NT2/D1 (cell line): ENCODE measurements at regions not wholly inside any gene's neighbourhood (a gene's known extent, or its start where the extent isn't known, plus 50 kb on each side); places are given as distances from the start of the nearest gene placed in this dataset.

ENCODE experiments used
- DNase-seq: peaks from one replicate; pipeline ENCODE4 v3.0.0-alpha.2; 2011; ENCODE audit warnings: low read depth, low spot score
- H3K27me3 ChIP-seq: 2 replicates; pipeline ENCODE4 v1.6.0; 2011; ENCODE audit warnings: mild to moderate bottlenecking; ENCODE audit not compliant: insufficient read length, insufficient read depth
- H3K36me3 ChIP-seq: 2 replicates; pipeline ENCODE4 v1.6.1; 2011; ENCODE audit warnings: mild to moderate bottlenecking, low read length, mixed read lengths; ENCODE audit not compliant: insufficient read depth, insufficient read length
- H3K4me1 ChIP-seq: 2 replicates; pipeline ENCODE4 v1.5.1; 2011; ENCODE audit not compliant: insufficient read depth, insufficient read length
- H3K4me3 ChIP-seq: 2 replicates; pipeline ENCODE4 v1.5.1; 2011; ENCODE audit warnings: low read depth; ENCODE audit not compliant: insufficient read length
- H3K9ac ChIP-seq: 2 replicates; pipeline ENCODE4 v1.6.0; 2011; ENCODE audit warnings: low read depth; ENCODE audit not compliant: insufficient read length
- H3K9me3 ChIP-seq: 2 replicates; pipeline ENCODE4 v1.5.1; 2011; ENCODE audit warnings: mild to moderate bottlenecking, low read length; ENCODE audit not compliant: insufficient read depth
- SUZ12 ChIP-seq: IDR thresholded peaks from 2 replicates; pipeline ENCODE4 v1.6.1; 2011; ENCODE audit not compliant: insufficient read length, insufficient read depth; ENCODE audit errors: extremely low read depth
- YY1 ChIP-seq: IDR thresholded peaks from 2 replicates; pipeline ENCODE4 v1.6.1; 2011; ENCODE audit not compliant: insufficient read length, insufficient read depth
- ZNF274 ChIP-seq: IDR thresholded peaks from 2 replicates; pipeline ENCODE4 v1.6.1; 2011; ENCODE audit warnings: mild to moderate bottlenecking, low read depth, low read length

DNA sequence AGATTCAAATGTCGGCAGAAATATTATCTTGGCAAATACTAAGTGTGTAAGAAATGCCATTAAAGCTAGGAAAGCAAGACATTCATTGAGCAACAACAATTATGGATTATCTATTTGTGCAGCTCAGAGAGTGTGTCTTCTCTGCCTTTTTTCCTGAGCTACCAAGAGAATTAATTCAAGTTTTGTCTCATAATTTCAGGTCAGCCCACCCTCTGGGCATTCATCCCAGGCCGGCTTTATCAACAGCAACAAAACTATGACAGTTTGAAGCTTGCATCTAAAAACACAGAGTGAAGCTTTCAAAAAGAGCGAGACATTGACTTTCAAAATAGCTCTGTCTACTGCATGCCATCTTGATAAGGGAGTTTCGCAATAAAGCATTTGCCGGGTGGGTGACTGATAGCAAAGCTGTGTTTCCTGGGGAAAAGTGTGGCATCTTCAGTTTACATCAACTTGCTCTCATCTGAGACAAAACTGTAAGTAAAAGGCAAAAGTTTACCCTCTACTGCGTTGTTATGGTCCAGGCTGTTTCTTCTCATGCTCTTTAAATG is 182.4 kb downstream of the IRX1 start:
- no peak overlapping the region for H3K4me3 ChIP-seq
- no peak overlapping the region for H3K9ac ChIP-seq
- DNase-seq = no peak
- H3K4me1 ChIP-seq = no peaks in the 10 kb centered on the region
- no peaks in the 10 kb centered on the region for H3K9me3 ChIP-seq
- no peak for TF ChIP-seq YY1
- no peak for TF ChIP-seq SUZ12
- no peak for TF ChIP-seq ZNF274
- H3K36me3 ChIP-seq = no peaks in the 10 kb centered on the region
- H3K27me3 ChIP-seq = no peaks in the 10 kb centered on the region

GRCh38 chr5:3778945-3779344 is 183.3 kb downstream of the IRX1 start:
- no peak overlapping the region for H3K4me3 ChIP-seq
- no peaks in the 10 kb centered on the region for H3K36me3 ChIP-seq
- no peaks in the 10 kb centered on the region for H3K27me3 ChIP-seq
- H3K9ac ChIP-seq = no peak overlapping the region
- H3K9me3 ChIP-seq = no peaks in the 10 kb centered on the region
- TF ChIP-seq YY1 (no peak), ZNF274 (no peak), SUZ12 (no peak)
- DNase-seq = no peak
- no peaks in the 10 kb centered on the region for H3K4me1 ChIP-seq

- H3K9ac ChIP-seq = no peak overlapping the region
- no peaks in the 10 kb centered on the region for H3K27me3 ChIP-seq
- H3K4me1 ChIP-seq = no peaks in the 10 kb centered on the region
- no peak overlapping the region for H3K4me3 ChIP-seq
- no peaks in the 10 kb centered on the region for H3K36me3 ChIP-seq
- no peaks in the 10 kb centered on the region for H3K9me3 ChIP-seq
- no peak for TF ChIP-seq ZNF274
- TF ChIP-seq YY1 = no peak
- TF ChIP-seq SUZ12 = no peak
- no peak for DNase-seq
Observed at GRCh38 chr5:3780278-3780677, 184.6 kb downstream of the IRX1 start.

DNA sequence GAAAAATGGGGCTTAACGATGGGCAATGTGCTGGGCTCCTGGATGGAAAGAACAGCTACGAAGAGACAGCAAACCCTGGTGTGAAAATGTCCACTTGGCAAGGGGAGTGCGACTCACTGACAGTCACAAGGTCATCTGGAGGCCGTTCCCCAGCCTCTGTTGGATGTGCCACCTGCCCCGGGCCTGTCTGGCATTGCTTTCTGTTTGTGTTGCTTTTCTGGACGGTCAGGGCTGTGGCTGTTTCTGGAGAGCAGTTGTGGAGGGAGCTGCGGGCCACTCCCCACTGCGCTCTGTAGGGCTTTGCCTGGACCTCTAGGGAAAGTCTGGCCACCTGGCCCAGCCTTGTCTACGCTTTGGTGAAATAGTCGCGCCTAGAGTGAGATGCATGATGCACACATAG is 185.3 kb downstream of the IRX1 start:
- Histone ChIP-seq H3K36me3 (no peaks in the 10 kb centered on the region), H3K27me3 (no peaks in the 10 kb centered on the region), H3K4me3 (no peak overlapping the region), H3K9ac (no peak overlapping the region), H3K9me3 (no peaks in the 10 kb centered on the region), H3K4me1 (no peaks in the 10 kb centered on the region)
- DNase-seq = no peak
- TF ChIP-seq YY1 (no peak), SUZ12 (no peak), ZNF274 (no peak)

- no peak for TF ChIP-seq YY1
- TF ChIP-seq SUZ12 = no peak
- no peak for TF ChIP-seq ZNF274
Observed at GRCh38 chr5:3784854-3785253, 189.2 kb downstream of the IRX1 start.

DNA sequence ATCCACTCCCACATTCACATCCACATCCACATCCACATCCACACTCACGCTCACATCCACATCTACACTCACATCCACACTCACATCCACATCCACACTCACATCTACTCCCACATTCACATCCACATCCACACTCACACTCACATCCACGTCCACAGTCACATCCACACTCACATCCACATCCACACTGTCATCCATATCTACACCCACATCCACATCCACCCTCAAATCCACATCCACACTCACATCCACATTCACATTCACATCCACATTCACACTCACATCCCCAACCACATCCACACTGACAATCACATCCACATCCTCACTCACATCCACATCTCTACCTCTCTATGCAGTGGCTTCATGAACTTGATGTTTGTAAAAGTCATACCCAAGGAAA is 190.5 kb downstream of the IRX1 start:
- Histone ChIP-seq H3K36me3 (no peaks in the 10 kb centered on the region), H3K27me3 (no peaks in the 10 kb centered on the region), H3K4me3 (no peak overlapping the region), H3K4me1 (no peaks in the 10 kb centered on the region), H3K9ac (no peak overlapping the region), H3K9me3 (no peaks in the 10 kb centered on the region)
- no peak for DNase-seq
- no peak for TF ChIP-seq SUZ12

More at GRCh38 chr5:3784854-3785253, 189.2 kb downstream of the IRX1 start:
- Histone ChIP-seq H3K36me3 (no peaks in the 10 kb centered on the region), H3K4me1 (no peaks in the 10 kb centered on the region), H3K27me3 (no peaks in the 10 kb centered on the region), H3K9ac (no peak overlapping the region), H3K4me3 (no peak overlapping the region), H3K9me3 (no peaks in the 10 kb centered on the region)
- DNase-seq = no peak

DNA sequence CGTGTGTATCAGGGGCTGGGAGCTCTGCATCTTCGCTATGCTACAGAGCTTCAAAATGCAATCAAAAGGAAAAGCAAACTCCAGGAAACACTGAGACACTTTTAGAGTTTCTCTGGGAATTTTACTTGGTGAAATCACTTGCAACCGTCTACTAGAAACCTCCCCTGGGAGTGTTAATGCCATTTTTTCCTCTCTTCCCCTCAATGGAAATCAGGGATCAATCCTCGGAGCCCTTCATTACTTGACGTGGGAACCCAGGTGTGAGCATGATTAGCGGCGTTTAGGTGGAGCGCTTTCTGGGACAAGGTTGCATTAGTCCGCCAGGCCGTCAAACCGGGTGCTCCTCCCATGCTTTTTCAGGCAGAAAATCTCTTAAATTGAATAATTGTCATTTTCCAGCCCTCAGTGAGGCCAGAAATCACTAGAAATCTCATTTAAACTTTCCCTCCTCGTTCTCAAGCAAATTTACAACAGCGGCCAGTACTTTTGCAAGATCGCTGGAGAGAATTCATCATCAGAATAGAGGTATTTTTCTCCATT is 191.3 kb downstream of the IRX1 start:
- Histone ChIP-seq H3K27me3 (no peaks in the 10 kb centered on the region), H3K4me1 (no peaks in the 10 kb centered on the region), H3K36me3 (no peaks in the 10 kb centered on the region), H3K9me3 (no peaks in the 10 kb centered on the region), H3K9ac (no peak overlapping the region), H3K4me3 (no peak overlapping the region)
- TF ChIP-seq ZNF274 (no peak), SUZ12 (no peak)
- no peak for DNase-seq

GRCh38 chr5:3787604-3788003 is 192.0 kb downstream of the IRX1 start:
- no peak for TF ChIP-seq SUZ12
- TF ChIP-seq ZNF274 = no peak
- TF ChIP-seq YY1 = no peak
- no peak for DNase-seq
- Histone ChIP-seq H3K4me3 (no peak overlapping the region), H3K9ac (no peak overlapping the region), H3K27me3 (no peaks in the 10 kb centered on the region), H3K4me1 (no peaks in the 10 kb centered on the region), H3K36me3 (no peaks in the 10 kb centered on the region), H3K9me3 (no peaks in the 10 kb centered on the region)
